ENCODE measurements at regions not wholly inside any gene's neighbourhood (a gene's known extent, or its start where the extent isn't known, plus 50 kb on each side); places are given as distances from the start of the nearest gene placed in this dataset.

GRCh38 chr11:37390576-37391083 lies 792.6 kb upstream of the RAG2 start:
- Histone ChIP-seq H3K4me2 (ENCODE audit: control insufficient read depth, insufficient read depth) (no peak overlapping the region), H3K27me3 (replicated peaks in 1 of 2; ENCODE audit: control insufficient read depth in 2 of 2, insufficient read depth in 2 of 2, low read length in 1 of 2) (no peaks in the 10 kb centered on the region), H3K9me3 (replicated peaks; ENCODE audit: control insufficient read depth, insufficient read depth, low read length) (no peaks in the 10 kb centered on the region; the same call in 2 of the 3 replicates), H3K4me3 (no peak overlapping the region), H3K9ac (ENCODE audit: control insufficient read depth, insufficient read depth, low read length) (no peak overlapping the region), H3K27ac (ENCODE audit: control insufficient read depth, insufficient read depth) (no peak overlapping the region), H4K20me1 (ENCODE audit: control insufficient read depth, insufficient read depth) (no peaks in the 10 kb centered on the region), H2AFZ (ENCODE audit: control insufficient read depth, low read depth, low read length) (no peak overlapping the region), H3K36me3 (ENCODE audit: control insufficient read depth in 2 of 2, insufficient read depth in 2 of 2, low read length in 1 of 2) (no peaks in the 10 kb centered on the region), H3K79me2 (ENCODE audit: control insufficient read depth, insufficient read depth, low read length) (no peaks in the 10 kb centered on the region), H3K4me1 (ENCODE audit: control insufficient read depth, insufficient read depth, low read length) (no peaks in the 10 kb centered on the region)
- FAIRE-seq (no peak), ATAC-seq (no peak), DNase-seq (ENCODE audit: low read depth, low spot score) (no peak)
- no TSS peak for BruUV-seq (replicated peaks)
- ChIA-PET SMC1A (ENCODE audit: uncharacterized antibody, unreplicated experiment) (no interaction called here), RAD21 (ENCODE audit: unreplicated experiment) (no interaction called here), POLR2A (no interaction called here), CTCF (no interaction called here)
- no peak for TF ChIP-seq CBX3 (IDR thresholded peaks at IDR 0.05; ENCODE audit: borderline replicate concordance, low read depth)
- TF ChIP-seq, protein P1, sequence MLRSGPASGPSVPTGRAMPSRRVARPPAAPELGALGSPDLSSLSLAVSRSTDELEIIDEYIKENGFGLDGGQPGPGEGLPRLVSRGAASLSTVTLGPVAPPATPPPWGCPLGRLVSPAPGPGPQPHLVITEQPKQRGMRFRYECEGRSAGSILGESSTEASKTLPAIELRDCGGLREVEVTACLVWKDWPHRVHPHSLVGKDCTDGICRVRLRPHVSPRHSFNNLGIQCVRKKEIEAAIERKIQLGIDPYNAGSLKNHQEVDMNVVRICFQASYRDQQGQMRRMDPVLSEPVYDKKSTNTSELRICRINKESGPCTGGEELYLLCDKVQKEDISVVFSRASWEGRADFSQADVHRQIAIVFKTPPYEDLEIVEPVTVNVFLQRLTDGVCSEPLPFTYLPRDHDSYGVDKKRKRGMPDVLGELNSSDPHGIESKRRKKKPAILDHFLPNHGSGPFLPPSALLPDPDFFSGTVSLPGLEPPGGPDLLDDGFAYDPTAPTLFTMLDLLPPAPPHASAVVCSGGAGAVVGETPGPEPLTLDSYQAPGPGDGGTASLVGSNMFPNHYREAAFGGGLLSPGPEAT (IDR thresholded peaks at IDR 0.05; ENCODE audit: low read depth), result no peak
- TF ChIP-seq, protein P2, sequence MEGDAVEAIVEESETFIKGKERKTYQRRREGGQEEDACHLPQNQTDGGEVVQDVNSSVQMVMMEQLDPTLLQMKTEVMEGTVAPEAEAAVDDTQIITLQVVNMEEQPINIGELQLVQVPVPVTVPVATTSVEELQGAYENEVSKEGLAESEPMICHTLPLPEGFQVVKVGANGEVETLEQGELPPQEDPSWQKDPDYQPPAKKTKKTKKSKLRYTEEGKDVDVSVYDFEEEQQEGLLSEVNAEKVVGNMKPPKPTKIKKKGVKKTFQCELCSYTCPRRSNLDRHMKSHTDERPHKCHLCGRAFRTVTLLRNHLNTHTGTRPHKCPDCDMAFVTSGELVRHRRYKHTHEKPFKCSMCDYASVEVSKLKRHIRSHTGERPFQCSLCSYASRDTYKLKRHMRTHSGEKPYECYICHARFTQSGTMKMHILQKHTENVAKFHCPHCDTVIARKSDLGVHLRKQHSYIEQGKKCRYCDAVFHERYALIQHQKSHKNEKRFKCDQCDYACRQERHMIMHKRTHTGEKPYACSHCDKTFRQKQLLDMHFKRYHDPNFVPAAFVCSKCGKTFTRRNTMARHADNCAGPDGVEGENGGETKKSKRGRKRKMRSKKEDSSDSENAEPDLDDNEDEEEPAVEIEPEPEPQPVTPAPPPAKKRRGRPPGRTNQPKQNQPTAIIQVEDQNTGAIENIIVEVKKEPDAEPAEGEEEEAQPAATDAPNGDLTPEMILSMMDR (IDR thresholded peaks at IDR 0.05 in 2 of 3, conservative IDR thresholded peaks at IDR 0.05 in 1 of 3; ENCODE audit: control insufficient read depth in 2 of 3, extremely low read depth in 1 of 3, insufficient read depth in 1 of 3, low read depth in 3 of 3, low read length in 3 of 3), result no peak
- TF ChIP-seq KLF5 (IDR thresholded peaks at IDR 0.05; ENCODE audit: partially characterized antibody), result no peak
- TF ChIP-seq WRNIP1 (IDR thresholded peaks at IDR 0.05; ENCODE audit: borderline replicate concordance, low read depth, low read length), result no peak
- TF ChIP-seq ETV6 (conservative IDR thresholded peaks at IDR 0.05 in 1 of 2, IDR thresholded peaks at IDR 0.05 in 1 of 2; ENCODE audit: borderline replicate concordance in 1 of 2, low read depth in 1 of 2), result no peak
- TF ChIP-seq EGR1 (IDR thresholded peaks at IDR 0.05; ENCODE audit: borderline replicate concordance in 1 of 2, low read depth in 2 of 2, low read length in 2 of 2), result no peak
- TF ChIP-seq RAD21 (IDR thresholded peaks at IDR 0.05; ENCODE audit: insufficient read depth, low read depth, low read length), result no peak
- TF ChIP-seq ATF7 (IDR thresholded peaks at IDR 0.05; ENCODE audit: low read depth), result no peak
- TF ChIP-seq KAT2A (conservative IDR thresholded peaks at IDR 0.05; ENCODE audit: control insufficient read depth, low read depth, low read length), result no peak
- TF ChIP-seq, protein P3, sequence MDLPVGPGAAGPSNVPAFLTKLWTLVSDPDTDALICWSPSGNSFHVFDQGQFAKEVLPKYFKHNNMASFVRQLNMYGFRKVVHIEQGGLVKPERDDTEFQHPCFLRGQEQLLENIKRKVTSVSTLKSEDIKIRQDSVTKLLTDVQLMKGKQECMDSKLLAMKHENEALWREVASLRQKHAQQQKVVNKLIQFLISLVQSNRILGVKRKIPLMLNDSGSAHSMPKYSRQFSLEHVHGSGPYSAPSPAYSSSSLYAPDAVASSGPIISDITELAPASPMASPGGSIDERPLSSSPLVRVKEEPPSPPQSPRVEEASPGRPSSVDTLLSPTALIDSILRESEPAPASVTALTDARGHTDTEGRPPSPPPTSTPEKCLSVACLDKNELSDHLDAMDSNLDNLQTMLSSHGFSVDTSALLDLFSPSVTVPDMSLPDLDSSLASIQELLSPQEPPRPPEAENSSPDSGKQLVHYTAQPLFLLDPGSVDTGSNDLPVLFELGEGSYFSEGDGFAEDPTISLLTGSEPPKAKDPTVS (IDR thresholded peaks at IDR 0.05; ENCODE audit: low read depth, low read length), result no peak
- TF ChIP-seq SREBF2 (IDR thresholded peaks at IDR 0.05; ENCODE audit: low read length), result no peak
- TF ChIP-seq NFYB (IDR thresholded peaks at IDR 0.05; ENCODE audit: insufficient read depth, low read depth, low read length), result no peak
- no peak for TF ChIP-seq SMC3 (IDR thresholded peaks at IDR 0.05; ENCODE audit: borderline replicate concordance, low read length)
- TF ChIP-seq SUPT20H (IDR thresholded peaks at IDR 0.05; ENCODE audit: borderline replicate concordance, control insufficient read depth, low read depth, low read length), result no peak
- no peak for TF ChIP-seq HDAC6 (IDR thresholded peaks at IDR 0.05; ENCODE audit: unreplicated experiment)
- no peak for TF ChIP-seq PAX8 (IDR thresholded peaks at IDR 0.05)
- no peak for TF ChIP-seq MEF2B (IDR thresholded peaks at IDR 0.05; ENCODE audit: partially characterized antibody, poor library complexity, severe bottlenecking)
- no peak for TF ChIP-seq IKZF2 (IDR thresholded peaks at IDR 0.05)
- TF ChIP-seq YY1 (IDR thresholded peaks at IDR 0.05; ENCODE audit: low read depth, low read length), result no peak
- intact Hi-C loops (cut with micrococcal nuclease; ENCODE audit: unreplicated experiment), result no loop called here
- WGBS (ENCODE audit: insufficient coverage, insufficient replicate concordance, low lambda C conversion rate, missing lambda C conversion rate), result 14% methylated on average over 5 of the region's 5 CpGs
- in situ Hi-C loops (cut with MboI), result no loop called here

All from GM12878 (cell line).